ENCODE measurements at regions not wholly inside any gene's neighbourhood (a gene's known extent, or its start where the extent isn't known, plus 50 kb on each side); places are given as distances from the start of the nearest gene placed in this dataset.
"Not testable (repeated sequence)": the region's sequence is repeated elsewhere in the genome, so short reads cannot be mapped to it uniquely, and the experiment has no call there.

DNA sequence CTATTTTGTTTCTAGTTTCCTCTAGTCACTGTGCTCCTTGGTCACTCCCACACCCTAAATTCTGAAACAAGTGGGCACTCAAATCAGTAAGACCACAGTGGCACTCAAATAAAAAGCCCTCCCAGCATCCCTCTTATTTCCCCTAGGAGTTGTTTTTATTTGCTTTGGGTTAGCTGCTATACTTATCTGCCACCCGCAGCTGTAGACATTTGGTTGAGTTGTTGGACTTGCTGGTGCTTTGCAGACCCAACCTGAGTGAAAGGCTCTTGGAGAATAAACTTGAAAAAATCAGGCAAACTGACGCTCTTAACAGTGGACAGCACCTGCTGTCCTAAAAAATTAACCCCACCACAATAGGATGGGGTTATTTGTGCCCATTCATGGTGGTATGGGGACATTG, 203.0 kb downstream of the SPATA31A6 start:
- DNase-seq (ENCODE audit: low spot score), result no peak
- H3K27ac ChIP-seq, result no peak overlapping the region
- CTCF ChIA-PET, result no interaction called here
- POLR2A ChIA-PET (ENCODE audit: low non-redundant PET), result no interaction called here
- TF ChIP-seq, protein P1, sequence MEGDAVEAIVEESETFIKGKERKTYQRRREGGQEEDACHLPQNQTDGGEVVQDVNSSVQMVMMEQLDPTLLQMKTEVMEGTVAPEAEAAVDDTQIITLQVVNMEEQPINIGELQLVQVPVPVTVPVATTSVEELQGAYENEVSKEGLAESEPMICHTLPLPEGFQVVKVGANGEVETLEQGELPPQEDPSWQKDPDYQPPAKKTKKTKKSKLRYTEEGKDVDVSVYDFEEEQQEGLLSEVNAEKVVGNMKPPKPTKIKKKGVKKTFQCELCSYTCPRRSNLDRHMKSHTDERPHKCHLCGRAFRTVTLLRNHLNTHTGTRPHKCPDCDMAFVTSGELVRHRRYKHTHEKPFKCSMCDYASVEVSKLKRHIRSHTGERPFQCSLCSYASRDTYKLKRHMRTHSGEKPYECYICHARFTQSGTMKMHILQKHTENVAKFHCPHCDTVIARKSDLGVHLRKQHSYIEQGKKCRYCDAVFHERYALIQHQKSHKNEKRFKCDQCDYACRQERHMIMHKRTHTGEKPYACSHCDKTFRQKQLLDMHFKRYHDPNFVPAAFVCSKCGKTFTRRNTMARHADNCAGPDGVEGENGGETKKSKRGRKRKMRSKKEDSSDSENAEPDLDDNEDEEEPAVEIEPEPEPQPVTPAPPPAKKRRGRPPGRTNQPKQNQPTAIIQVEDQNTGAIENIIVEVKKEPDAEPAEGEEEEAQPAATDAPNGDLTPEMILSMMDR (conservative IDR thresholded peaks at IDR 0.05; ENCODE audit: low read depth), result no peak

DNA sequence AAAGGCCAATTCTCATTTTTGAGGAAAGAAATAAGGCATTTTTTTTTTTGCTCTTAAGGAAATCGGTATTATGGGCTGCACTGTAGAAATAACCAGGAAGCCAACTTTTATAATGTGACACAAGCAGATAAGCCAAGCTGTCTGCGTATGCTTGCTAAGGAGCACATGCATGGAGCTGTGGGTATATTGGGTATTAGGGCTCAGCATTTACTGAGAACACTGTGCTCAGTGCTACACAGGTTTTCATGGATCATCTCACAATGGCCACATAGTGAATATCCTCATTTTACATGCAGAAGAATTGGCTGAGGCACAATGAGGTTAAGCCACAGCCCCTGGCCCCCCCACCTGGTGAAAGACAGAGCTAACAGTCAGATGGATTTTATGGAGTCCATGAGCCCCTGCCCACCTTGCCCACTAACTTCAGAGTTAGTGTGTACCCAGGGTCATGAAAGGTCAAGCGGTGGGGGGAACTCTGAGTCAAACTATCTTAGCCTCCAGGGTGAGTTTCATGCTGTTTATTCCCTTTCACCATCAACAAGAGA, 204.8 kb downstream of the SPATA31A6 start:
- CTCF ChIA-PET, result no interaction called here
- POLR2A ChIA-PET (ENCODE audit: low non-redundant PET), result no interaction called here
- peak; percentile 2 for DNase-seq (ENCODE audit: low spot score)
- H3K27ac ChIP-seq, result no peak overlapping the region
- TF ChIP-seq, protein P1 (conservative IDR thresholded peaks at IDR 0.05; ENCODE audit: low read depth), result no peak

DNA sequence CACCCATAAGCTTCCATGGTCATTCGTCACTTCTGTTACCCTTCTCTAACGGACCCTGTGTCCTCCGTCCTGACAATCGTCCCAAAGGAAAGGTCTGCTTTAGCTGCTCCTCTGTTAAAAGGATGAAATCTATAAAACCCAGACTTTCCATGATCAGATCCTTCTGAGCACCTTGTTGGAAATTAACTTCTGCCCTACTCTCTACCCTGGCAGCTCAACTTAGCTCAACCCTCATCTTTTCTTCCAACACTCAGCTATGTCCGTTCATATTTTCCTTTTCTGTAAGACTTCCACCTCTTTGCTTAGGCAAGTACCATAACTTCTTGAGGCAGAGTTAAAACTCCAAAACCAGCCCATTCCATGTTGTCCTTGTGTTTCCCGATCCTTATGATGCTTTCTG, 205.4 kb downstream of the SPATA31A6 start:
- TF ChIP-seq, protein P1 (conservative IDR thresholded peaks at IDR 0.05; ENCODE audit: low read depth), result no peak
- H3K27ac ChIP-seq, result no peak overlapping the region
- DNase-seq (ENCODE audit: low spot score), result no peak
- ChIA-PET POLR2A (ENCODE audit: low non-redundant PET) (no interaction called here), CTCF (no interaction called here)

DNA sequence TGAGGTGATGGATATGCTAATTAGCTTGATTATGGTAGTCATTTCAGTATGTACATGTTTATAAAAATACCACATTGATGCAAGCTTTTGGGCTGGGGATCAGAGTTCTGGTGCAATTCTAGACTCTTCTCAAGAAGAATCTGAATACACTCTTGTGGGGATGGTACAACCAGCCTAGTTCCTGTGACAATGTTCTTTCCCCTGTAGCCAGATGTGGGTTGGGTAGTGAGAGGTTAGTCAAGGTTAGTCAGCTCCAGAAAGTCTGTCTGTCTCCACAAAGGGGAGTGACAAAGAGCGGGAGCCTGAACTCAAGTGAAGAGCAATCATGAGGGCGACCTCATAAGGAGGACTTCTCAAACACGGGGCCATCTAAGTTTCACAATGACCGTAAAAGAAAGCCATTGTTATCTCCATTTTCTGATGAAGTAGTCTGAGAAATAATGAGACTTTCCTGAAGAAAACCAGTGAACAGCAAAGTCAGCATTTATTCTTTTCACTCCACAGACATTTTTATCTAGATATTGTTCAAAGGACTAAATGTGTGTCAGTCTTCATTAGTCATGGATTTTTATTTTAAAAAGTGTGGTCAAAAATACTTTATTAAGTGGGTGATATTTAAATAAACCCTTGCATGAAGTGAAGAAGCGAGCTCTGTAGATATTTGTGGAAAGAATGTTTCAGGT, 209.5 kb downstream of the SPATA31A6 start:
- CTCF ChIA-PET; POLR2A ChIA-PET (ENCODE audit: low non-redundant PET); H3K27ac ChIP-seq; DNase-seq (ENCODE audit: low spot score): not testable (repeated sequence)

DNA sequence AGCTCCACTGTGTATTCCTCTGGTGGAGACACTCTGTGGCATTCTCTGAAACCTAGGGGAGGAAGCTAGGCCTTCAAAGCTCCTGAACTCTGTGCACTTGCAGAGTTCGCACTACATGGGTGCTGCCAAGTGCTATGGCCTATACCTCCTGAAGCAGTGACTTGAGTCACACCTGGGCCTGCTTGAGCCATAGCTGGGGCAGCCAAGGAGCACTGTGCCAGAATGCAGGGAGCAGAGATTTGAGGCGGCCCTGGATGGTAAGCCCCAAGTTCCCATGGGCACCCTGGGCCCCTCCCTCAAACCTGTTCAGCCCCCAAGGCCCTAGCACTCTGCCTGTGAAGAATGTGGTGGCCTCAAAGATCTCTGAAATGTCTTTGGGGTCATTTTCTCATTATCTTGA, 212.9 kb downstream of the SPATA31A6 start:
- TF ChIP-seq, protein P1 (conservative IDR thresholded peaks at IDR 0.05; ENCODE audit: low read depth), result no peak
- CTCF ChIA-PET, result no interaction called here
- H3K27ac ChIP-seq, result no peak overlapping the region

DNA sequence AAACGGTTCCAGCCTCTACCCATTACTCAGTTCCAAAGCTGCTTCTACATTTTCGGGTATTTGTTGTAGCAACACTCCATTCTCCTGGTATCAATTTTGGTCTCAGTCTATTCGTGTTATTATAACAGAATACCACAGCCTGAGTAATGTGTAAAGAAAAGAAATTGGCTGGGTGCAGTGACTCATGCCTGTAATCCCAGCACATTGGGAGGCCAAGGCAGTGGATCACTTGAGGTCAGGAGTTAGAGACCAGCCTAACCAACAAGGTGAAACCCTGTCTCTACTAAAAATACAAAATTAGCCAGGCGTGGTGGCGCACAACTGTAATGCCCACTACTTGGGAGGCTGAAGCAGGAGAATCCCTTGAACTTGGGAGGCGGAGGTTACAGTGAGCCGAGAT, 213.9 kb downstream of the SPATA31A6 start:
- POLR2A ChIA-PET (ENCODE audit: low non-redundant PET); DNase-seq (ENCODE audit: low spot score); H3K27ac ChIP-seq; CTCF ChIA-PET: not testable (repeated sequence)

More for the DNA sequence above, 212.9 kb downstream of the SPATA31A6 start:
- POLR2A ChIA-PET (ENCODE audit: low non-redundant PET), result no interaction called here
- no peak for DNase-seq (ENCODE audit: low spot score)

DNA sequence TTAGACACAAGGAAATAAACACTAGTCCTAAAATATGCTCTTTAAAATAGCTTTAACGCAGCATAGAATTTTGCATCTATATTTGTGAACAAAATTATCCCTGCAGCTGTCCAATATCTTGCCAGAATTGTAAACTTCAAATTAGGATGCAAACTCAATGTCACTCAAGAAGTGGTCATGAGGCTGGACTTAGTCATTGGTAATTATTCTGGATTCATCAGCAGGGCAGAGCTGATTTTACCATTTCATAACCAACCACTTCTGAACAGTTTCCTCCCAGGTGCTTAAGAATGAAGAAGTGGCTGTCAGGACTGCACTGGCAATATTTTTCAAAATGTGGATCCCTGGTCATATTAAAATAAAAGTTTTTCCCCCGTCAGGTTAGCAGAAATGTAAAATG, 219.5 kb downstream of the SPATA31A6 start:
- CTCF ChIA-PET; POLR2A ChIA-PET (ENCODE audit: low non-redundant PET); H3K27ac ChIP-seq; DNase-seq (ENCODE audit: low spot score): not testable (repeated sequence)

DNA sequence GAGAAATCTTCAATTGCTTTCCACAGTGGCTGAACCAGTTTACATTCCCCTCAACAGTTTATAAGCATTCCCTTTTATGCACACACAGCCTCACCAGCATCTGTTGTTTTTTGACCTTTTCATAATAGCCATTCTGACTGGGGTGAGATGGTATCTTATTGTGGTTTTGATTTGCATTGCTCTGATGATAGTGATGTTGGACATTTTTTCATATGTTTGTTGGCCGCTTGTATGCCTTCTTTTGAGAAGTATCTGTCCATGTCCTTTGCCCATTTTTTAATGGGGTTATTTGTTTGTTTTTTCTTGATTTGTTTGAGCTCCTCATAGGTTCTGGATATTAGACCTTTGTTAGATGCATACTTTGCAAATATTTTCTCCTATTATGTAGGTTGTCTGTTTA, 226.1 kb downstream of the SPATA31A6 start:
- POLR2A ChIA-PET (ENCODE audit: low non-redundant PET); CTCF ChIA-PET; H3K27ac ChIP-seq; DNase-seq (ENCODE audit: low spot score): not testable (repeated sequence)

DNA sequence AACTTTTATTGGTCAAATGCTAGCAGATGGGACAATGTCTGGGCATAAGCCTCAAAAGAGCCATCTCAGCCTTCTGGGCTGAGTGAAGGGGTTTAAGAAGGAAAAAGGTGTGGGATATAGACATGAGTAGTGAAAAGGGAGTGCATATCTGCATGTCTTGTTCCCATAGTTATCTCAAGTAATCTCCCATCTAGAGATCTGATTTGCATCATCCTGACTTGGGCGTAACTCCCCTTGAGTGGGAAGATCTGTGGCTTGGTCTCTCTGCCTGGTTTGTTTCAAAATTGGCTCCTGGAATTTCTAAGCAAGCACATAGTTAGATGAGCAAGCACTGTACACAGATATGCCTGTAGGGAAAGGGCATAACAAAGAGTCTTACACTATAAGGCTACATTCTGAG, 228.9 kb downstream of the SPATA31A6 start:
- H3K27ac ChIP-seq; CTCF ChIA-PET; DNase-seq (ENCODE audit: low spot score); POLR2A ChIA-PET (ENCODE audit: low non-redundant PET): not testable (repeated sequence)

DNA sequence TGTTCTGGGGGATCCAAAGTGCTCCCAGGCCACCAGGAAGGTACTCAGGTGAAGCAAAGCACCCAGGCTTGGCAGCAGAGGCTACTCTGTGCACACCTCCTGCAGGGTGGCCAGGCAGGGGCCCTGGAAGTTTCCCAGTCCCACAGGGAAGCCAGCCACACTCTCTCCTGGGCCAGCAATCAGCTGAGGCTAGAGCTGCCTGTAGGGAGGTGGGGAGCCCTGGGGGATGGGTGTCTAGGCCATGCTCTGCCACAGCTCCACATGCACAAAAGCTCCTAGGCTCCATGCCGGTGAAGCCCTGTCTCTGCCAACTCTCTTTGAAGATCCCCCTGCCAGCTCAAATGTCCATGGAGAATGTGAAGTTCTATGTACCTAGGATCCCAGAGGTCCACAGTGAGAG, 231.4 kb downstream of the SPATA31A6 start:
- POLR2A ChIA-PET (ENCODE audit: low non-redundant PET); H3K27ac ChIP-seq; DNase-seq (ENCODE audit: low spot score); CTCF ChIA-PET: not testable (repeated sequence)

DNA sequence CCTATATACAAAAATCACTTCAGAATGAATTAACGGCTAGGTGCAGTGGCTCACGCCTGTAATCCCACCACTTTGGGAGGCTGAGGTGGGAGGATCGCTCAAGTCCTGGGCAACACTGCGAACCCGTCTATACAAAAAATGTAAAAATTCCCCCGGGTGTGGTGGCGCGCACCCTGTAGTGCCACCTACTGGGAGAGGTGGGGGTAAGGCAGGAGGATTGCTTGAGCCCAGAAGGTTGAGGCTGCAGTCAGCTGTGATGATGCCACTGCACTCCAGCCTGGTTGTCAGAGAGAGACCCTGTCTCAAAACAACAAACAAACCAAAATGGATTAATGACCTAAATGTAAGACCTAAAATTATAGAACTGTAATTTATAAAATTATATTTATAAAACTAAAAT, 236.2 kb downstream of the SPATA31A6 start:
- DNase-seq (ENCODE audit: low spot score); H3K27ac ChIP-seq; POLR2A ChIA-PET (ENCODE audit: low non-redundant PET); CTCF ChIA-PET: not testable (repeated sequence)

DNA sequence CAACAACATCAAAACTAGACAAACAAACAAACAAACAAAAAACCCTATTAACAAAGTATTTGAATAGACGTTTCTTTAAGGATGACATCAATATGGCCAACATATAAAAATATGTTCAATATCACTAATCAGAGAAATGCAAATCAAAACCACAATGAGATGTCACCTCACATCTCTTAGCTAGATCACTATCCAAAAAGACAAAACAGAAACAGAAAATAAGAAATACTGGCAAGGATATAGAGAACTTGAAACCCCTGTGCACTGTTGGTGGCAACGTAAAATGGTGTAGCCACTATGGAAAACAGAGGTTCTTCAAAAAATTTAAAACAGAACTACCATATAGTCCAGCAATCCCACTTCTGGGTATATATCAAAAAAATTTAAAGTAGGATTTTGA, 236.9 kb downstream of the SPATA31A6 start:
- H3K27ac ChIP-seq; DNase-seq (ENCODE audit: low spot score); CTCF ChIA-PET; POLR2A ChIA-PET (ENCODE audit: low non-redundant PET): not testable (repeated sequence)

DNA sequence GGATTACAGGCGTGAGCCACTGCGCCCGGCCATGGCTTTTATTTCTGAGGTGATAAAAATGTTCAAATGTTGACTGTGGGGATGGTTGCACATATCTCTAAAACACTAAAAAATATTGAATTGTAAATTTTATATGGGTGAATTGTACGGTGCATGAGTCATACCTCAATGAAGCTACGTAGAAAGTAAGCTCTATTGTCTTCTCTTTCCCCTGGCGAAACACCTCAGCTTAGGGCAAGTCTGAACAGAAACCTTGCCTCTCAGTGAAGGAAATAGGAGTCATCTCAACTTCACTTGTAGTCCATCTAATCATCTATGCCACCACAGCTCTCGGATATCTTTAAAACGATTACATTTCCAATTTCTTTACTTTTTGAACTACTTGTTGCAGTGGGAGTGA, 238.2 kb downstream of the SPATA31A6 start:
- peak overlapping the region; percentile 60 for H3K27ac ChIP-seq
- CTCF ChIA-PET; DNase-seq (ENCODE audit: low spot score); POLR2A ChIA-PET (ENCODE audit: low non-redundant PET): not testable (repeated sequence)
